HG03354 (cell line): ENCODE measurements at regions not wholly inside any gene's neighbourhood (a gene's known extent, or its start where the extent isn't known, plus 50 kb on each side); places are given as distances from the start of the nearest gene placed in this dataset.

Experiments used
- ATAC-seq: cut with Tn5 transposase; IDR thresholded peaks from one replicate; pipeline ENCODE4 v1.9.1; 2021; ENCODE audit warnings: mild to moderate bottlenecking; ENCODE audit not compliant: unreplicated experiment, poor library complexity, severe bottlenecking

DNA sequence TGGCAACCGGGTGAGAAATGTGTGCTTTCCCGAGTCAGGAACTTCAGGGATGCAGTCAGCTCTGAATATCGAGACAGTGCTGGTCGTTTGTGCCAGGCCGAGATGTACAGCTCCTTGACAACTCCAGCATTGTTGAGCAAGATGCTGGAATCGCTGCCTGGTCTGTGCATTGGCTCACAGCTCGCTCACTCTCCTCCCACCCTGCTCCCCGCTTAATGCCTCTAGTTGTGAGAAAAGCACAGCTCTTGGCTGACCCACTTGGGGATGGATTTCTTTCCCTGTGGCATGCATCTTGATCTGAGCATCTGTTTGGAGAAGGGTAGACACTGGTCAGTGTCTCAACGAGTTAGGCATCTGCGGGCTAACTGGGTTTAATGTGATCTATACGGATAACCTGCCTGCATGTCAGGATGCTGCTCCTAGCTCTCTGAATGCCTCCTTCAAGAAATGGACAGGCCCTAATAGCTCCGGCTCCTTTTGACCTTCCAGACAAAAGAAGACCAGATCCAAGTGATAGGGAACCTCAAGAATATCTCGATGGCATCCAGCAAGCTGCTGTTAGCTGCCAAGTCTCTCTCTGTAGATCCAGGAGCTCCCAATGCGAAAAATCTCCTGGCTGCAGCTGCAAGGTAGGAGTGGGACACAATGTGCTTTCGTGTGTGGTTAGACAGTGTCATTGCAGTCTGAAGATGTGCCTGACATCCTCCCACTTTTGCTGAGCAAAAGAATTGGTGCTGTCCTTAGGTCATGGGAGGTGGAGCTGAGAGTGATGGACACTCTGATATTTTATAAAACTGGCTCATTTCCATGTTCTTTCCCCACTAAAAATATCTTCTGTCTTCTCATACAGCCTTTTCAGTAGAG is 302.2 kb upstream of the TPM1 start:
- no peak for ATAC-seq

DNA sequence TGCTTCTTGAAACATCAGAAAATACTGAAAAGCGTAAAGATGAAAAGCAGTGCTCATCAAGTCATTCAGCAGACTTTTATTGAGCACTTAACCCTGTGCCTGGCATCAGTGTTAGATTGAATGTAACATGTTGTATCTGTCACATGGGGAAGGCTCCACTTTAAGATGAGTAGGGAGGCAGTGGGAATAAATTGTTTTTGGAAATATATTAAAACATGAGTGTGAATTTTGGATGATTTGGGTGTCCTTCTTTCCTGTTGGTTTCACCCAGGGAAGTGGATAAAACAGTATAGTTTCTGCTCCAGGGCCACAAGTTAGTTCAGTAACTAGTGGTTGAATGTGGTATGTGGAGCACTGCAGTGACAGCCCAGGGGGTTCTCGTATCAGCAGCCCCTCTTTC is 301.4 kb upstream of the TPM1 start:
- ATAC-seq, result no peak

DNA sequence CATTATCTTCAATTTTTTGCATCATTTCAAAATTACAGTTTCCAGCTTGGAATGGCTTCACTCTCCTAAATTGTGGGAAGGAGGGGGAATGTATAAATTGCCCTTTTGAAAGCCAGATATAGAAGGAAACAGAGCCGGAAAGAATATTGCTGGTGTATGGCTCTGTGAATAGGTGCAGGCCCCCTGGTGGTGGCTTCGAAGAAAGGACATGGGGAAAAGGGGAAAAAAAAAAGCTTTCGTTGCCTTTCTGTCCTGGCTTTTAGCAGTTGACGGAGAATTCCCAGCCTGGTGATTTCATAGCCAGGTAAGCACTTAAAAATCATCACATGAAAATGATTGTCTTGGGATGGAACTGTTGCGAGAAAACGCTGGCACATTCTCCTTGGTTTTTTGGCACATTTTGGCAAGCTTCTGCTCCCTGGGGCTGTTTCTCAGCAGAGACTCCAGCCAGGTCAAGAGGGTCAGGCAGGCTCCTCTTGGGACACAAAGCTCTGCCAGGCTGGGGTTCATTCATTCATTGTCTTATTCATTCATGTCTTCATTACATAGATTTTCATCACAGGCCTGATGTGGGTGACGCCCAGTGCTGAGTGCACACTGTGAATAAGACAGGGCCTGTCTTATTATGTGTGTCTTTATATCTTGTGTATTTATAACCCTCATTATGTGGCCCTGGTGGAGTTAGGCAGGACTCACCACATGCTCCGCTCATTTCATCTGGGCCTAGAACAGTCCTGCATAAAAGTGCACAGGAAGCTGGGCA is 300.0 kb upstream of the TPM1 start:
- ATAC-seq, result peak; percentile 57

DNA sequence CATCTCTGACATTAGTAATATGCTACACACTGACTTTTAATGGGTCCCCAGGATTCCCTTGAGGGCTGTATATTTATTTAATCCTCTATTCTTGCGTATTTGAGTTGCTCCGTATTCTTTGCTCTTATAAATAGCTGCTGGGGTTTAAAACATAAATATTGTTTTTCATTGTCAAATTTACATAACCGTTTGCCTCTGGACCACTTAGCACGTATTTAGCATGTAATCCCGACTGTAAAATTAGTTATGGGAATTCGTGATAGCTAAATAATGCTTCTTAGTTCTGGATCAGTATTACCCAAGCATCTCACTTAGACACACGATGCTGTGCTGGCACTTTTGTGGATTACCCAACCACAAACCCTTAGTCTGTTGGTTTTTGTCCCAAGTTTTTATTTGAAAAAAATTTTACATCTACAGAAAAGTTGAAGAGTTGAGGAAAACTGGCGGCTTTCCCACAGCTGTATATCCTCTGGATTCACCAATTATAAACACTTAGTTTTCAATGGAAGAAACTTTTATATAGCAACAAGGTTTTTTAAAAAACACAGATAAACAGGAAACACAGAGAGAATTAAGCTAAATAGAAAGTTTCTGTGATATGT is 296.8 kb upstream of the TPM1 start:
- ATAC-seq, result no peak

DNA sequence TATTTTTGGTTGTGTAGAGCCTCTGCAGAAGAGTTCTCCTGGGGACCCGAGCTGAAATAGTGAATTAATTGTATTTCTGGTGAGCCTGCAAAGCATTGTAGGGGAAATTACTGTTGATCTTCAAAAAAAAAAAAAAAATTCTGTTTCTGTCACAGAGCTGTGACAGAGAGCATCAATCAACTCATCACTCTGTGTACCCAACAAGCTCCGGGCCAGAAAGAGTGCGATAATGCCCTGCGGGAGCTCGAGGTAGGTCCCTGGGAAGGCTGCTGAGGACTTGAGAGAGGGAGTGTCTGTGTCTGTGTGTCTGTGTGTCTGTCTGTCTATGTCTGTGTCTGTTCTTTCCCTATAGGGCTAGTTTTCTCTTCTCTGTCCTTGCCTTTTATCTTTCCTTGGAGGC is 294.4 kb upstream of the TPM1 start:
- ATAC-seq, result no peak

DNA sequence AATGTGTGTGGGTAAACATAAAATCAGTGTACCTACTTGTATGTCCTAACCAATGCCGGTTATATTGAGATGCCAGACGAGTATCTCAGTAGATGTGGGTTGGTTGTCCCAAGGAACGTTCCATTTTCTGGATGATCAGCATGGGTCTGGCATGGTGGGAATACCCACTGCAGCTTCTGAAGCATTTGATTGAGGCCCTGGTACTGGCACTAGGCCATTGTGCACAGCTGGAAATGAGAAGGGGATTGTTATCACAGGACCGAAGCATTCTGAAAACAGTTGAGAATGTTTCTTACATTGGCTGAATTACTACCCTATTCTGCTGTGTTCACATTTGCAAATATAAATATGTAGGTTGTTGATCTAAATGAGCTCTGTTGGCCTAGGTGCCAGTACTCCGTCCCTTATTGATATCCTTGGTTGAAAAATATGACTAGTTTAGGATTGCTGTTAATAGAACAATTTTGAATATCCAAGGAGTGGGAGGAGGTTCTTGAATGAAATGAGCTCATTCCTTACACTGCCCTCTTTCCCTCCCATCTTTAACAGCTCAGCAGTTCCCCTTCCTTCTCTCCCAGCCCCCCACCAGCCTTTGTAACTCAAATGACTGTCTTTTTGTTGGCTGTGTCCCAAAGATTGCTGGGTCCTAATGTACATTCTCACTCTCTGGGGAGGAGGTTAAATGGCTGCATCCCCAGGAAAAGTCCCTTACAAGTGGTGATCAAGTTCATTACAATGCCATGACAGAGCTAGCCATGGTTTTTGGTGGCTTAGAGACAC is 293.3 kb upstream of the TPM1 start:
- no peak for ATAC-seq

DNA sequence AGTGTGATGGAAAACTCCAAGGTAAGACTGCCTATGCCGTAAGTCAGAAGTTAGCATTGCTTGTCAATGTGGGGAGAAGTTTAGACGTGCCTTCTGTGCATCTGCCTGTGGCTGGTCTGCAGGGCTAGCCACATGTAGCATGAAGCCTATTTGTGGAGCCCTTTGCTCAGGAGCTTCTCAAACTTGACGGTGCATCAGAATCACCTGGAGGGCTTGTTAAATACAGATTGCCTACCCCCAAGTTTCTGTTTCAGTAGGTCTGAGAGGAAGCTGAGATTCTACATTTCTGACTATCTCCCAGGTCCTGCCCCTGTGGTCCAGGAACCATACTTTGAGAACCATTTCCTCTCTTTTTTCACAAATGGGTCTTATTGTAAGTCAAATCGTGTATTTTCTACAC is 292.1 kb upstream of the TPM1 start:
- ATAC-seq, result no peak

DNA sequence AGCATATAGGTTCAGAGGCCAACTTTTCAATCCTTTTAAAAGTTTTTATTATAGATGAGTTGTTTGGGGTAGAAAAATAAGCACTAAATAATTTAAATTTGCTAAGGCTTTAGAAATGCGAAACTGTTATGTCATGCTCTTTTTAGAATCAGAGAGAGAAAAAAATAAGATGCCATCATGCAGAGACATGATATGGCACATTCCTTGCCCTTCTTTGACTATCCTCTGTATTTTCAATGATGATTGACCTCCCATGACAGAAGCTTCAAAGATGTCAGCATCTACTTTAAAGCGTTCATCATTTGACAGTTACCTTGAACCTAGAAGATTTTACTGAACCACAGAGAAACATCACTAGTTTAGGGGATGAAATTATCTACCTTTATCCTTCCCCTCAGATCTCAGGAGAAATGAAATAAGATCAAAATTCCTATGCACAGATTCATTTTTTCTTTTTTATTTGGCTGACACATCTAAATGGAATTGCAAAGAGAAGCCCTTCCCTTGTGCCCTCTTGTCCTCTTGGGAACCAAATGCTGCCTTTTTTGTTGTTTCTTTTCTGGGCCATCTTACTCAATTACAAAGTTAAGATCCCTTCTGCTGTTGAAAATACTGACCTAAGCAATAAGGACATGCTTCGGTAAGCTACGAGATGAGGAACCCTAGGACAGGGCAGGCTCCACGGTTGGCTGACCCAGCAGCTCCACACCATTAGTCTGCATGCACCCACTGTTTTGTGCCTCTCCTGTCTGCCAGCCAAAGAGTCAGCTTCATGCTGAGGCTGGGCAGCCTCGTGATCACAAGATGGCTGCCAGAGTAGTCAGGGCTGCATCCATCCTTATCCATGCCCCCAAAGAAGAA is 289.7 kb upstream of the TPM1 start:
- ATAC-seq, result no peak

DNA sequence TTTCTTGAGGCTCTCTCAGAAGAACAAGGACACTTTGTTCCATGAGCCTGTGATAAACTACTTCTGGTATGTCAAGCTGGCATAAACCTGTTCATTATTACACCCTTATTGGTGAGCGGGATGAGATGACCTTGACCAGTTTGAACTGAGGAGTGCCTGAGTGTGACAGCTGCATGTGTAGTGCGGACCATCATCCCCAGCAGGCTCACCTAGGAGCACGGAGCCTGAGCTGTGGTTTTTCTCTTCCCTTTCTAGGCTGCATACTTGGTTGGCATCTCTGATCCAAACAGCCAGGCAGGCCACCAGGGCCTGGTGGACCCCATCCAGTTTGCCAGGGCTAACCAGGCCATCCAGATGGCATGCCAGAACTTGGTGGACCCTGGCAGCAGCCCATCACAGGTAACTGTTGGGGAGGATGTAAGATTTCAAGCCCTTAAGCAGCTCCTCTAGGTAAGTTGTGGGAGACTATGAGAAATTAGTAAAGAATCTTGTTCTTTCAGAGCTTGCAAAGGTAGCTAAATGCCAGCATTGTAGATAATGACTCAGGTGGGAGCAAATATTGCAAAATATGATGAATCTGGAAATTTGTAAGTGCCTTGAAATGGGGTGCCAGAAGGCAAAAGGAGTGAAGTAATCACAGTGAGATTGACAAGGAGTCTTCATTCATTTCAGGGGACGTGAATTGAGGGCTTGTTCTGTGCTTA is 288.9 kb upstream of the TPM1 start:
- ATAC-seq, result no peak

DNA sequence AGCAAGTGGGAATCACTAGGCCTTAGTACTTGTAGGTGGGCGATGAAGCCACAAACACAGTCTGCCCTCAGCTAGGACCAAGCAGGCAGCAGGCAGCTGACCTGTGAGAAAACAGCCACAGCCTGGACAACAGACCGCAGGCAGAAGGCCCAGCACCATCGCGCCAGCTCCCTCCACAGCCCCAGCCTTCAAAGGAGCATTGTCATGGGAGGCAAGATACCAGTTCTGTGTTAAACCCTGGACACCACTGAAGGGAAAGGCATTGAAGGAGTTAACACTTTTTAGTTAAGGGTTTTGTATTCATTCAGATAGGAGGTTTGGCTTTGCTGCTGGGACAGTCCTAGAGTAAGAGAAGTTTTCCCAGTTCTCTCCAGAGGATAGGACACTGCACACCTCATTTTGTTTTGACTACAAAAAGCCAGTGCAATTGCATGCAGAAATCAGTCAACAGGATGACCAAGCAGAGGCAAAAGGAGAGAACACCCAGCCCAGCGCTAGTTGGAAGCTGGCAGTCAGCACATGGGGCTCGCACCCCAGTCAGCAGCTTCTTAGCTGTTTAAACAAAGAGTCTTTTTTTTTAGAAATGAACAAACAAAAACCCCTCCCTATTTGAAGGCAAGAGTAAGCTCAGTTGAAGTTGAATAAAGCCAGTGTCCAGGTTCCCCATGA is 286.1 kb upstream of the TPM1 start:
- ATAC-seq, result no peak

DNA sequence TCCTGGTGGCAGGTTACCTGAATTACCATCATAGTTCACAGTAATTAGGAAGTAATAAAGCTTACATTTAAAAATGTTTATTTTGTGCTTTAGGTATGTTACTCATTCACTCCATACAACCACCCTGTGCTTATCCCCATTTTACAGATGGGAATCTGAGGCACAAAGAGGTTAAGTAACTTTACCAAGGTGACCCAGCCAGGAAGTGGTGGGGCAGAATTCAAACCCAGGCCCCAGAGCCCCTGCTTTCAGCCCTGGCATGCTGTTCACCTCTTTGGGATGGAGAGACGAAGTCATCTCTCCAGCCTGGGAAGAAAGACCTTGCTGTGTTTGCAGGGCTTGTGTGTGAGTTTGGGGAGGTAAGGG is 285.6 kb upstream of the TPM1 start:
- ATAC-seq, result no peak

DNA sequence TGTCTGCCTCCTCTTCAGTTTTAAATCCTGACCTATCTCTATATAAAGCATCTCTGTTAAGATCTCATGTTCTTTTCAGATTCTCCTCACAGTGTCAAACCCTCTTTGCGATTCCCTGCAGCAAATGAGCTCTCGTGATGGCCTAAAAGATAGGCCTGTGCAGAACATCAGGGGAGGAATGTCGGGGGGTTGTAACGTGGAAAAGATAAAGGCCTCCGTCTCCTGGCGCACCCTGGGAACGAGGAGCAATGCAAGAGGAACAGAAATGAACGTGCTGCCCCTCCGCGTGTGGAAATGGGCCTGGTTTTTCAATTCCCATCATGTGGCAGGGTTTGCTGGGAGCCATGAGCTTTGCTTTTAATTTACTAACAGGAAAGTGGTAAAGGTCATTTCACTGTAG is 285.0 kb upstream of the TPM1 start:
- ATAC-seq, result no peak

DNA sequence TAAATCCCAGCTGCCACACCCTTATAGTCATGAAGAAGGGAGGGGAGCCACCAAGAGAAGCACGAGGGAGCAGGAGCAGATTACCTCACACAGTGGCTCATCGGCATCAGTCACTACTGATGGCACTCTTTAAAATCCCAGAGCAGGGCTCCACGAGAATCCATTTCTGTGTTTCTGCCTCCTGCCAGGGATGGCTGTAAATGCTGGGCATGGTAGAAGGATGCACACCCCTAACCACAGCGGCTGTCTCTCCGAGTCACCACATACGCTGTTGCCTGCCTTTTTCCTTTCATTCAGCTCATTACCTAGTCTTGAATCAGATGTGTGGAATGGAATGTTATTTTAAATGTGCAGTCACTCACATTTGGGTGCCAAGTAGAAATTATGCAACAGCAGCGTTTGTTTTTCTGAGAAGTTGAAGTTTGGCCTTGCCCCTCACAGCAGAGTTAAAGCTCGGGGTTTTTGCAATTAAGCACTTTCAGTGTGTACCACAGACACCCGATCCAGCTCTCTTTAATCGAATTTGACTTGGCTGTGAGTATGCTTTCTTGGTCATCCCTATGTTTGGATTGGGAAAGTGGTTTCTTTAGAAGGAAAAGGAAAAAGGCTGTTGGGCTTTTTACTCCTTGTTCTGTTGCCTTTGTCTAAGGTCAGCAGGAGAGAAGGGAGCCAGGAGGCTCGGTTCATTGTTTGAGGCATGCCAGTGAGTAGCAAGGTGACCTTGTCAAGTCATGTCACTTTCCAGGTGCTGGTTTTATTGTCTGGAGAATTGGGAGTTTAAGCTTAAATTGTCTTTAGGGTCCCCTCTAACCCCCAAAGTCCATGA is 284.2 kb upstream of the TPM1 start:
- no peak for ATAC-seq

DNA sequence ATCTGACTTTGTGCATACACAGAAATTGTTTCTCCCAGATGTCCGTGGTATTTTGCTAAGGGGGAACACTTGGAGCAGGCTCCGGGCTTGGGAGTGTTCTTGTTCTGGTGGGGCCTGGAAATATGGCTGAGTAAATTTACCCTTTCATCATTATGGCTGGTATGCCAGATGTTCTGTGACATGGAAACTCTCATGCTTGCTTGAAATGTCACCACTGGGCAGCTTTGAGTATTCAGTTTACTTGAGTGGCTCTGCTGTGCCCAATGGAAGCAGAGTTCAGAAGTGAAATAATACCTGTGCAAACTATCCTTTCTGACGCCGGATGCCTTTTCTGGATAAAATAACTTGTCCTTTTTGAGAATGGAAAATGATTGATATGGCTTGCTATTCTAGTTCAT is 283.6 kb upstream of the TPM1 start:
- no peak for ATAC-seq

DNA sequence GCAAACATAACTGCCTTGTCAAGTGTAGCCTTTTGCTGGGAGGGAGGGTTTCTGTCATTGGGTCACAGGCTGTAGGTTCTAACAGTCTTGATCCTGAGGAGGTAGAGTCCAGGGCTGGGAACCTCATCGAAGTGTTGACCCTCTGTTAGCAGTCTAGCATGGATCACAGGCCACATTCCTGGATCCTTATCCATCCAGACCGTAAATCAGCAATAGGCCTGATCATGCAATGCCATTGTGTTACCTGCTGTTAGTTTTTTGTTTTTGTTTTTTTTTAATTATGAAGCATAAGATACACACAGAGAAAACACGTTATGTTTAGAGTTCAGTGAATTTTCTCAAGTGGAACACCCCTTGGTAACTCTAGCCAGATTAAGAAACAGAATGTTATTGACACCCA is 282.0 kb upstream of the TPM1 start:
- ATAC-seq, result no peak

DNA sequence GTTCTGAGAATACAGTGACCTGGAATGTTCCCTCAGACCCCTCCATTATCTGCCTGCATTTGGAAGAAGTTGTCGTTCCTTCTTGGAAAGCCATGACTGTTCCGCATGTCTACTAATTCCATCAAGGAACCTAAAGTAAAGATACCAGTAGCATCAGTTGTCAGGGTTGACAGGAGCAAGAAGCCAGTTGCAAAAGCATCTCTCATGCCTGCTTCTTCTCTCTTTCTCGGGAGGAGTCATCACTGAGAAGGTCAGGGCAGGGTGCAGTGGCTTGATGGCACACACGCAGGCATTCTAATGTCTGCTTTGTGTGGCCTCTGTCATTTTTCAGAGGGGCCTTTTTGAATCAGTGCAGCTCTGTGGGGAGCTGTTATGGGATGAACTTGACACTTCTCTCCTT is 276.6 kb upstream of the TPM1 start:
- ATAC-seq, result no peak

DNA sequence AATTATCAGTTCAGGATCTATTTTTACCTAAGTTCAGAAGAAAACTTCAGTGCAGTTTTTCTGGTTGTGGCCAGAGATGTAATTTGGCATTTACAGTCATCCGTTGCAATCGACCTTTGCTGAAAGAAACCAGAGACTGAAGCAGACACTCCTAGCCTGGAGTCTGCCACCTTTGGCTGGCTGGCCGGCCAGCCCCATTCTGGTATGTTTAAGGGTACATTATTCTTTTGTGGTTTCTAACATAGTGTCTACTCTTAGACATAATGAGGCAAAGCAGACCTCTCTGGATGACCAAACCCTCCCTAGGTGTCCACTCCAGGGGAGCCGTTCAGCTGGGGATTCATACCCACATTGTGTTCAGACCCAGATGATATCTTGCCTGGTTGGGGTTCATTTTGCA is 275.9 kb upstream of the TPM1 start:
- no peak for ATAC-seq
